Erythroblast (primary cell): ENCODE measurements at regions not wholly inside any gene's neighbourhood (a gene's known extent, or its start where the extent isn't known, plus 50 kb on each side); places are given as distances from the start of the nearest gene placed in this dataset.

Experiments used
- GATA1 ChIP-seq: IDR thresholded peaks from 2 replicates; pipeline ENCODE4 v1.6.1; 2011; ENCODE audit warnings: low read depth, mild to moderate bottlenecking, control low read depth, low read length, moderate library complexity
- POLR2A ChIP-seq: IDR thresholded peaks from 2 replicates; pipeline ENCODE4 v1.6.1; 2011; ENCODE audit warnings: mild to moderate bottlenecking, low read length

- TF ChIP-seq POLR2A (no peak), GATA1 (no peak)
Measured at GRCh38 chr15:70410371-70410985, 312.8 kb upstream of the TLE3 start.
